ENCODE measurements at regions not wholly inside any gene's neighbourhood (a gene's known extent, or its start where the extent isn't known, plus 50 kb on each side); places are given as distances from the start of the nearest gene placed in this dataset.

DNA sequence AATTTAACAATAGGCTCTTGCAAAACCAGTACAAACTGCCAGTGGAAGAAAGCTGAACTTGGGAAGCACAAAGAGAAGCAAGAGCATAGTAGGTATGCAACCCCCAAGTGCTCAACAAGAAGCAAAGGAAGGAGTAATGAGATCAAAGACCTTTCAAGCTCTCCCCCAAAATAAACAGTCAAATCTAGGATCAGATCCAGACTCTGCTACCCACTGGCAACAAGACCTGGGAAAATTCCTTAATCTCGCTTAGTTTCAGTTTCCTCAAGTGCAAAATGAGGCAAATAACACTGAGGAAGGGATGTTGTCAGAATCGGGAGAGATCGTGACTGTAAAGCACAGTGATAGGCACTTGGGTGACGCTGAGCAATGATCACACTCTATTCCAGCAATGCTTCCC lies 329.2 kb downstream of the TNS1 start:
- TF ChIP-seq, protein P1, sequence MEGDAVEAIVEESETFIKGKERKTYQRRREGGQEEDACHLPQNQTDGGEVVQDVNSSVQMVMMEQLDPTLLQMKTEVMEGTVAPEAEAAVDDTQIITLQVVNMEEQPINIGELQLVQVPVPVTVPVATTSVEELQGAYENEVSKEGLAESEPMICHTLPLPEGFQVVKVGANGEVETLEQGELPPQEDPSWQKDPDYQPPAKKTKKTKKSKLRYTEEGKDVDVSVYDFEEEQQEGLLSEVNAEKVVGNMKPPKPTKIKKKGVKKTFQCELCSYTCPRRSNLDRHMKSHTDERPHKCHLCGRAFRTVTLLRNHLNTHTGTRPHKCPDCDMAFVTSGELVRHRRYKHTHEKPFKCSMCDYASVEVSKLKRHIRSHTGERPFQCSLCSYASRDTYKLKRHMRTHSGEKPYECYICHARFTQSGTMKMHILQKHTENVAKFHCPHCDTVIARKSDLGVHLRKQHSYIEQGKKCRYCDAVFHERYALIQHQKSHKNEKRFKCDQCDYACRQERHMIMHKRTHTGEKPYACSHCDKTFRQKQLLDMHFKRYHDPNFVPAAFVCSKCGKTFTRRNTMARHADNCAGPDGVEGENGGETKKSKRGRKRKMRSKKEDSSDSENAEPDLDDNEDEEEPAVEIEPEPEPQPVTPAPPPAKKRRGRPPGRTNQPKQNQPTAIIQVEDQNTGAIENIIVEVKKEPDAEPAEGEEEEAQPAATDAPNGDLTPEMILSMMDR (IDR thresholded peaks at IDR 0.05; ENCODE audit: insufficient read depth, low read length, poor library complexity, severe bottlenecking) = no peak
- no peak for TF ChIP-seq EZH2phosphoT487 (conservative IDR thresholded peaks at IDR 0.05; ENCODE audit: low read length)

Measured in SU-DHL-6 (cell line).